ENCODE measurements at regions not wholly inside any gene's neighbourhood (a gene's known extent, or its start where the extent isn't known, plus 50 kb on each side); places are given as distances from the start of the nearest gene placed in this dataset.

- H3K27ac ChIP-seq (ENCODE audit: low read depth, low read length), result no peak overlapping the region
- H3K9ac ChIP-seq (ENCODE audit: low read length), result no peak overlapping the region
- no peaks in the 10 kb centered on the region for H3K9me3 ChIP-seq (ENCODE audit: insufficient read depth, low read length)
- no peaks in the 10 kb centered on the region for H3K36me3 ChIP-seq (ENCODE audit: low read length)
- no peaks in the 10 kb centered on the region for H4K20me1 ChIP-seq (ENCODE audit: low read depth, low read length)
- no peaks in the 10 kb centered on the region for H3F3A ChIP-seq (ENCODE audit: insufficient read depth)
- no peak overlapping the region for H2AFZ ChIP-seq (ENCODE audit: low read depth, low read length, severe bottlenecking)
- H3K79me2 ChIP-seq (ENCODE audit: insufficient read depth, low read length), result no peaks in the 10 kb centered on the region
- H3K27me3 ChIP-seq (ENCODE audit: low read length), result no peaks in the 10 kb centered on the region
- no peaks in the 10 kb centered on the region for H3K9me2 ChIP-seq (replicated peaks; ENCODE audit: insufficient read depth, low read length)
- H3K4me3 ChIP-seq (ENCODE audit: insufficient read depth, low read length, poor library complexity, severe bottlenecking), result no peak overlapping the region
- no peak for TF ChIP-seq CTCF (IDR thresholded peaks at IDR 0.05; ENCODE audit: insufficient read depth, low read length, poor library complexity, severe bottlenecking)
- no peak for TF ChIP-seq EZH2phosphoT487 (conservative IDR thresholded peaks at IDR 0.05; ENCODE audit: low read length)
- no peak overlapping the region for H3K4me2 ChIP-seq (ENCODE audit: low read depth, low read length, poor library complexity, severe bottlenecking)
Observed at GRCh38 chr4:135834471-135834870, 1632.9 kb upstream of the PABPC4L start.

GRCh38 chr4:135833529-135833928, 1631.9 kb upstream of the PABPC4L start:
- Histone ChIP-seq H3F3A (ENCODE audit: insufficient read depth) (no peaks in the 10 kb centered on the region), H3K27ac (ENCODE audit: low read depth, low read length) (no peak overlapping the region), H3K9me2 (replicated peaks; ENCODE audit: insufficient read depth, low read length) (no peaks in the 10 kb centered on the region), H3K4me3 (ENCODE audit: insufficient read depth, low read length, poor library complexity, severe bottlenecking) (no peak overlapping the region), H3K79me2 (ENCODE audit: insufficient read depth, low read length) (no peaks in the 10 kb centered on the region), H3K9ac (ENCODE audit: low read length) (no peak overlapping the region), H3K4me2 (ENCODE audit: low read depth, low read length, poor library complexity, severe bottlenecking) (no peak overlapping the region), H2AFZ (ENCODE audit: low read depth, low read length, severe bottlenecking) (no peak overlapping the region), H3K9me3 (ENCODE audit: insufficient read depth, low read length) (no peaks in the 10 kb centered on the region), H3K27me3 (ENCODE audit: low read length) (no peaks in the 10 kb centered on the region), H4K20me1 (ENCODE audit: low read depth, low read length) (no peaks in the 10 kb centered on the region), H3K36me3 (ENCODE audit: low read length) (no peaks in the 10 kb centered on the region)
- no peak for TF ChIP-seq CTCF (IDR thresholded peaks at IDR 0.05; ENCODE audit: insufficient read depth, low read length, poor library complexity, severe bottlenecking)
- no peak for TF ChIP-seq EZH2phosphoT487 (conservative IDR thresholded peaks at IDR 0.05; ENCODE audit: low read length)

GRCh38 chr4:135824759-135825296, 1623.2 kb upstream of the PABPC4L start:
- no peak overlapping the region for H2AFZ ChIP-seq (ENCODE audit: low read depth, low read length, severe bottlenecking)
- no peaks in the 10 kb centered on the region for H3F3A ChIP-seq (ENCODE audit: insufficient read depth)
- no peaks in the 10 kb centered on the region for H3K36me3 ChIP-seq (ENCODE audit: low read length)
- no peak overlapping the region for H3K9ac ChIP-seq (ENCODE audit: low read length)
- no peaks in the 10 kb centered on the region for H4K20me1 ChIP-seq (ENCODE audit: low read depth, low read length)
- no peak overlapping the region for H3K27ac ChIP-seq (ENCODE audit: low read depth, low read length)
- TF ChIP-seq CTCF (IDR thresholded peaks at IDR 0.05; ENCODE audit: insufficient read depth, low read length, poor library complexity, severe bottlenecking), result no peak
- TF ChIP-seq EZH2phosphoT487 (conservative IDR thresholded peaks at IDR 0.05; ENCODE audit: low read length), result no peak
- no peak overlapping the region for H3K4me3 ChIP-seq (ENCODE audit: insufficient read depth, low read length, poor library complexity, severe bottlenecking)
- H3K9me3 ChIP-seq (ENCODE audit: insufficient read depth, low read length), result no peaks in the 10 kb centered on the region
- no peak overlapping the region for H3K4me2 ChIP-seq (ENCODE audit: low read depth, low read length, poor library complexity, severe bottlenecking)
- H3K79me2 ChIP-seq (ENCODE audit: insufficient read depth, low read length), result no peaks in the 10 kb centered on the region
- H3K27me3 ChIP-seq (ENCODE audit: low read length), result no peaks in the 10 kb centered on the region
- H3K9me2 ChIP-seq (replicated peaks; ENCODE audit: insufficient read depth, low read length), result no peaks in the 10 kb centered on the region

Measured in SU-DHL-6 (cell line).